Keratinocyte (primary cell): ENCODE measurements at regions not wholly inside any gene's neighbourhood (a gene's known extent, or its start where the extent isn't known, plus 50 kb on each side); places are given as distances from the start of the nearest gene placed in this dataset.

ENCODE experiments used
- DNase-seq: peaks from one replicate; pipeline ENCODE4 v3.0.0-alpha.2; 2011; ENCODE audit warnings: low read depth, missing footprints, low spot score
- FAIRE-seq: peaks from 2 replicates; lab custom pipeline; 2011; peaks lifted over from hg19 to GRCh38; lab: Jason Lieb, UNC
- H2AFZ ChIP-seq: 2 replicates; pipeline ENCODE4 v1.6.0; 2012; ENCODE audit warnings: low read length, control low read depth, inconsistent platforms; ENCODE audit not compliant: control insufficient read depth
- H3K27ac ChIP-seq: 2 replicates; pipeline ENCODE4 v1.5.1; 2011; ENCODE audit warnings: low read length; ENCODE audit not compliant: control insufficient read depth, insufficient read depth
- H3K27me3 ChIP-seq: 3 replicates; pipeline ENCODE4 v1.6.0; 2011; ENCODE audit warnings: low read length; ENCODE audit not compliant: control insufficient read depth, insufficient read depth; ENCODE audit errors: extremely low read depth
- H3K36me3 ChIP-seq, 2 experiments: 2 replicates in 1 of 2; 3 replicates in 1 of 2; pipeline ENCODE4 v1.5.1; 2011; ENCODE audit warnings: low read length in 2 of 2, mild to moderate bottlenecking in 1 of 2; ENCODE audit not compliant: control insufficient read depth in 2 of 2, insufficient read depth in 2 of 2; ENCODE audit errors: extremely low read depth in 1 of 2
- H3K4me1 ChIP-seq: 3 replicates; pipeline ENCODE4 v1.5.1; 2011; ENCODE audit warnings: low read length; ENCODE audit not compliant: control insufficient read depth, insufficient read depth; ENCODE audit errors: extremely low read depth
- H3K4me2 ChIP-seq: 3 replicates; pipeline ENCODE4 v1.6.0; 2011; ENCODE audit warnings: low read depth, low read length; ENCODE audit not compliant: control insufficient read depth, insufficient read depth; ENCODE audit errors: extremely low read depth
- H3K4me3 ChIP-seq, 3 experiments: fragments of 200-600 bp in 1 of 3; sonication (generic) in 1 of 3; 2 replicates in 2 of 3; 3 replicates in 1 of 3; pipeline ENCODE4 v1.5.1; 2011 to 2016; ENCODE audit warnings: low read length in 3 of 3, mild to moderate bottlenecking in 3 of 3, control low read depth in 2 of 3, inconsistent platforms in 1 of 3, low read depth in 1 of 3, mixed read lengths in 1 of 3, mixed run types in 1 of 3, moderate library complexity in 1 of 3; ENCODE audit not compliant: control insufficient read depth in 2 of 3, insufficient read depth in 2 of 3; ENCODE audit errors: extremely low read depth in 1 of 3
- H3K79me2 ChIP-seq: 2 replicates; pipeline ENCODE4 v1.6.0; 2012; ENCODE audit warnings: low read length; ENCODE audit not compliant: control insufficient read depth, insufficient read depth
- H3K9ac ChIP-seq: 3 replicates; pipeline ENCODE4 v1.6.0; 2011; ENCODE audit warnings: low read length; ENCODE audit not compliant: control insufficient read depth, insufficient read depth; ENCODE audit errors: extremely low read depth
- H3K9me1 ChIP-seq: 3 replicates; pipeline ENCODE4 v1.6.0; 2011; ENCODE audit warnings: low read length; ENCODE audit not compliant: control insufficient read depth, insufficient read depth; ENCODE audit errors: extremely low read depth
- H3K9me3 ChIP-seq: 2 replicates; pipeline ENCODE4 v1.5.1; 2012; ENCODE audit warnings: low read depth, low read length; ENCODE audit not compliant: control insufficient read depth
- H4K20me1 ChIP-seq: 3 replicates; pipeline ENCODE4 v1.6.0; 2011; ENCODE audit warnings: low read length; ENCODE audit not compliant: control insufficient read depth, insufficient read depth; ENCODE audit errors: extremely low read depth
- EZH2 ChIP-seq: IDR thresholded peaks from one replicate; pipeline ENCODE4 v1.6.1; 2012; ENCODE audit warnings: inconsistent platforms, mild to moderate bottlenecking, low read length, moderate library complexity
- dilution Hi-C: fragments of 300-500 bp; cut with MboI; formaldehyde crosslinking; loops from one replicate; pipeline ENCODE4 v1.7.0; 2020; ENCODE audit warnings: low sequenced_read_pairs; ENCODE audit not compliant: extremely low pct_ligation_motif_present
- TF ChIP-seq, protein P1 (sequence below), 3 experiments: IDR thresholded peaks in 1 of 3; conservative IDR thresholded peaks in 1 of 3; optimal IDR thresholded peaks in 1 of 3; 2 replicates in 2 of 3; 3 replicates in 1 of 3; pipeline versions ENCODE3 to v1.5.1; 2011; ENCODE audit warnings: low read length in 3 of 3, mild to moderate bottlenecking in 3 of 3, moderate library complexity in 2 of 3, control low read depth in 1 of 3, inconsistent platforms in 1 of 3; ENCODE audit not compliant: insufficient read depth in 2 of 3; ENCODE audit errors: extremely low read depth in 1 of 3

DNA sequence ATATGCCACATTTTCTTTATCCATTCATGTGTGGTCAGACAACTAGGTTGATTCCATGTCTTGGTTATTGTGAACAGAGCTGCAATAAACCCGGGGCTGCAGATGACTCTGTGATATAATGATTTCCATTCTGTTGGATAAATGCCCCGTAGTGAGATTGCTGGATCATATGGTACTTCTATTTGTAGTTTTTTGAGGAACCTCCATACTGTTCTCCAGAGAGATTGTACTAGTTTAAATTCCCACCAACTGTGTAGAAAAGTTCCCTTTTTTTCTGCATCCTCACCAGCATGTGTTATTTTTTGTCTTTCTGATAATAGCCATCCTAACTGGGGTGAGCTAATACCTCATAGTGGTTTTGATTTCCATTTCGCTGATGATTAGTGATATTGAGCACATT is 62.2 kb upstream of the MAP3K4 start:
- no peaks in the 10 kb centered on the region for H3K79me2 ChIP-seq
- H3K9me1 ChIP-seq: no peaks in the 10 kb centered on the region
- H4K20me1 ChIP-seq: no peaks in the 10 kb centered on the region
- no peaks in the 10 kb centered on the region for H3K4me1 ChIP-seq
- H3K4me2 ChIP-seq: no peak overlapping the region
- H3K4me3 ChIP-seq: no peak overlapping the region
- H2AFZ ChIP-seq: no peak overlapping the region
- dilution Hi-C loops: no loop called here
- no peak for FAIRE-seq
- no peak for DNase-seq
- TF ChIP-seq, protein P1, sequence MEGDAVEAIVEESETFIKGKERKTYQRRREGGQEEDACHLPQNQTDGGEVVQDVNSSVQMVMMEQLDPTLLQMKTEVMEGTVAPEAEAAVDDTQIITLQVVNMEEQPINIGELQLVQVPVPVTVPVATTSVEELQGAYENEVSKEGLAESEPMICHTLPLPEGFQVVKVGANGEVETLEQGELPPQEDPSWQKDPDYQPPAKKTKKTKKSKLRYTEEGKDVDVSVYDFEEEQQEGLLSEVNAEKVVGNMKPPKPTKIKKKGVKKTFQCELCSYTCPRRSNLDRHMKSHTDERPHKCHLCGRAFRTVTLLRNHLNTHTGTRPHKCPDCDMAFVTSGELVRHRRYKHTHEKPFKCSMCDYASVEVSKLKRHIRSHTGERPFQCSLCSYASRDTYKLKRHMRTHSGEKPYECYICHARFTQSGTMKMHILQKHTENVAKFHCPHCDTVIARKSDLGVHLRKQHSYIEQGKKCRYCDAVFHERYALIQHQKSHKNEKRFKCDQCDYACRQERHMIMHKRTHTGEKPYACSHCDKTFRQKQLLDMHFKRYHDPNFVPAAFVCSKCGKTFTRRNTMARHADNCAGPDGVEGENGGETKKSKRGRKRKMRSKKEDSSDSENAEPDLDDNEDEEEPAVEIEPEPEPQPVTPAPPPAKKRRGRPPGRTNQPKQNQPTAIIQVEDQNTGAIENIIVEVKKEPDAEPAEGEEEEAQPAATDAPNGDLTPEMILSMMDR (optimal IDR thresholded peaks at IDR 0.05 in 1 of 3, IDR thresholded peaks at IDR 0.05 in 1 of 3, conservative IDR thresholded peaks at IDR 0.05 in 1 of 3; ENCODE audit: extremely low read depth in 1 of 3, insufficient read depth in 2 of 3, low read length in 3 of 3): no peak
- TF ChIP-seq EZH2: no peak
- H3K9me3 ChIP-seq: no peaks in the 10 kb centered on the region
- H3K9ac ChIP-seq: no peak overlapping the region
- no peaks in the 10 kb centered on the region for H3K36me3 ChIP-seq
- H3K27ac ChIP-seq: no peak overlapping the region
- H3K27me3 ChIP-seq: no peaks in the 10 kb centered on the region

DNA sequence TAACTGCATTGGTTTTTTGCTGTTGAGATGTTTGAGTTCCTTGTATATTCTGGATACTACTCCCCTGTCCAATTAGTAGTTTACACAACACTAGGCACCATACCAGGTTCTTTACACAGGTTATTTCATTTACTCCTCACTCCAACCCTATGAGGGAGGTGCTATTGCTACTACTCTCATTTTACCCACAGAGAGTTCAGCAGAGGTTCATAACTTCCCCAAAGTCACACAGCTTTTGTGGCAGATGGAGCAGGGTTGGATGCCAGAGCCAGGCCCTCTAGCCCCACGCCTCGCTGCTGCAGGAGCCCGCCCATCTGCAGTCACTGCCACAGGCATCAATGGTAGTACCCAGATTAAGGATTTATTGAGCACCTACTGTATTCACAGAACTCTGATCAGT is 61.7 kb upstream of the MAP3K4 start:
- H2AFZ ChIP-seq: no peak overlapping the region
- no peak for TF ChIP-seq EZH2
- TF ChIP-seq, protein P1 (optimal IDR thresholded peaks at IDR 0.05 in 1 of 3, IDR thresholded peaks at IDR 0.05 in 1 of 3, conservative IDR thresholded peaks at IDR 0.05 in 1 of 3; ENCODE audit: extremely low read depth in 1 of 3, insufficient read depth in 2 of 3, low read length in 3 of 3): no peak
- H3K36me3 ChIP-seq: no peaks in the 10 kb centered on the region
- H3K27me3 ChIP-seq: no peaks in the 10 kb centered on the region
- DNase-seq: no peak
- H3K9ac ChIP-seq: no peak overlapping the region
- H4K20me1 ChIP-seq: no peaks in the 10 kb centered on the region
- H3K79me2 ChIP-seq: no peaks in the 10 kb centered on the region
- no peak overlapping the region for H3K4me2 ChIP-seq
- dilution Hi-C loops: no loop called here
- no peaks in the 10 kb centered on the region for H3K9me1 ChIP-seq
- FAIRE-seq: no peak
- H3K27ac ChIP-seq: no peak overlapping the region
- no peaks in the 10 kb centered on the region for H3K4me1 ChIP-seq
- H3K9me3 ChIP-seq: no peaks in the 10 kb centered on the region
- no peak overlapping the region for H3K4me3 ChIP-seq
